PC-3 (cell line): ENCODE measurements at regions not wholly inside any gene's neighbourhood (a gene's known extent, or its start where the extent isn't known, plus 50 kb on each side); places are given as distances from the start of the nearest gene placed in this dataset.

Source experiments
- ATAC-seq: fragments of 200-7000 bp; cut with Tn5 transposase; 2 replicates; pipeline ENCODE4 v1.9.1; 2020; ENCODE audit warnings: mild to moderate bottlenecking, moderate library complexity
- BruUV-seq: library from RNA; stranded (reverse); fragments of 400-500 nt; replicated peaks from 2 replicates; lab custom pipeline; 2021; lab: Mats Ljungman, UMichigan
- CTCF ChIA-PET: fragments of 300-600 bp; sonication (Branson Sonifier 250); formaldehyde crosslinking; loops from one replicate; lab custom pipeline; 2022; ENCODE audit warnings: antibody characterized with exemption; lab: Charles Lee
- POLR2A ChIA-PET: fragments of 300-600 bp; sonication (Branson Sonifier 250); formaldehyde crosslinking; loops from one replicate; lab custom pipeline; 2022; ENCODE audit warnings: antibody characterized with exemption; ENCODE audit not compliant: unreplicated experiment; lab: Charles Lee
- DNase-seq: peaks from one replicate; pipeline ENCODE4 v3.0.0-alpha.2; 2015
- H2AFZ ChIP-seq: fragments of 300-600 bp; sonication (generic); 2 replicates; pipeline ENCODE4 v1.6.0; 2016; ENCODE audit warnings: antibody characterized with exemption, low read length
- H3F3A ChIP-seq: fragments of 300-600 bp; sonication (generic); one replicate; pipeline ENCODE4 v1.6.0; 2017; ENCODE audit warnings: antibody characterized with exemption, low read length, control low read depth, mild to moderate bottlenecking; ENCODE audit not compliant: unreplicated experiment
- H3K27ac ChIP-seq: fragments of 300-600 bp; sonication (generic); 2 replicates; pipeline ENCODE4 v1.5.1; 2016; ENCODE audit warnings: mild to moderate bottlenecking, low read length
- H3K27me3 ChIP-seq: fragments of 300-600 bp; sonication (generic); 2 replicates; pipeline ENCODE4 v1.6.1; 2016; ENCODE audit warnings: low read length, mixed read lengths
- H3K36me3 ChIP-seq: fragments of 300-600 bp; sonication (generic); 2 replicates; pipeline ENCODE4 v1.6.1; 2016; ENCODE audit warnings: low read depth, mixed run types, low read length, mixed read lengths
- H3K4me1 ChIP-seq: fragments of 300-600 bp; sonication (generic); 2 replicates; pipeline ENCODE4 v1.5.1; 2016; ENCODE audit warnings: low read length; ENCODE audit not compliant: insufficient read depth
- H3K4me2 ChIP-seq: fragments of 300-600 bp; sonication (generic); 2 replicates; pipeline ENCODE4 v1.6.0; 2016; ENCODE audit warnings: low read length
- H3K4me3 ChIP-seq: fragments of 300-600 bp; sonication (generic); 2 replicates; pipeline ENCODE4 v1.5.1; 2016; ENCODE audit warnings: mild to moderate bottlenecking, low read length, mixed read lengths
- H3K79me2 ChIP-seq: fragments of 300-600 bp; sonication (generic); 2 replicates; pipeline ENCODE4 v1.6.1; 2017; ENCODE audit warnings: low read length, mixed read lengths
- H3K9ac ChIP-seq: fragments of 300-600 bp; sonication (generic); 2 replicates; pipeline ENCODE4 v1.6.0; 2016; ENCODE audit warnings: mild to moderate bottlenecking, low read length
- H3K9me2 ChIP-seq: fragments of 300-600 bp; sonication (generic); replicated peaks from 2 replicates; pipeline ENCODE4 v1.6.1; 2016; ENCODE audit warnings: mixed run types, low read length, mixed read lengths
- H3K9me3 ChIP-seq: fragments of 300-600 bp; sonication (generic); 2 replicates; pipeline ENCODE4 v1.6.1; 2016; ENCODE audit warnings: low read length, mixed read lengths
- H4K20me1 ChIP-seq: fragments of 300-600 bp; sonication (generic); 2 replicates; pipeline ENCODE4 v1.6.1; 2016; ENCODE audit warnings: low read length, mixed read lengths
- EZH2 ChIP-seq: fragments of 300-600 bp; sonication (generic); IDR thresholded peaks from one replicate; pipeline ENCODE4 v1.6.1; 2017; ENCODE audit warnings: antibody characterized with exemption, mild to moderate bottlenecking, low read length; ENCODE audit not compliant: unreplicated experiment
- EZH2phosphoT487 ChIP-seq: fragments of 300-600 bp; sonication (generic); IDR thresholded peaks from 2 replicates; pipeline ENCODE4 v1.6.1; 2018; ENCODE audit warnings: mild to moderate bottlenecking, antibody characterized with exemption, low read length, borderline replicate concordance
- intact Hi-C: fragments of 100-400 bp; cut with micrococcal nuclease; formaldehyde crosslinking; loops from 2 replicates; pipeline ENCODE4 v1.9.0; 2023
- TF ChIP-seq, protein P1 (sequence below): fragments of 300-600 bp; sonication (generic); conservative IDR thresholded peaks from 2 replicates; pipeline ENCODE4 v1.5.1; 2017; ENCODE audit warnings: antibody characterized with exemption, low read depth, mild to moderate bottlenecking, low read length

GRCh38 chr11:45481026-45481425 lies 184.4 kb downstream of the CHST1 start:
- H3K4me3 ChIP-seq = no peak overlapping the region
- no peak for TF ChIP-seq EZH2phosphoT487
- TF ChIP-seq EZH2 = no peak
- TF ChIP-seq, protein P1, sequence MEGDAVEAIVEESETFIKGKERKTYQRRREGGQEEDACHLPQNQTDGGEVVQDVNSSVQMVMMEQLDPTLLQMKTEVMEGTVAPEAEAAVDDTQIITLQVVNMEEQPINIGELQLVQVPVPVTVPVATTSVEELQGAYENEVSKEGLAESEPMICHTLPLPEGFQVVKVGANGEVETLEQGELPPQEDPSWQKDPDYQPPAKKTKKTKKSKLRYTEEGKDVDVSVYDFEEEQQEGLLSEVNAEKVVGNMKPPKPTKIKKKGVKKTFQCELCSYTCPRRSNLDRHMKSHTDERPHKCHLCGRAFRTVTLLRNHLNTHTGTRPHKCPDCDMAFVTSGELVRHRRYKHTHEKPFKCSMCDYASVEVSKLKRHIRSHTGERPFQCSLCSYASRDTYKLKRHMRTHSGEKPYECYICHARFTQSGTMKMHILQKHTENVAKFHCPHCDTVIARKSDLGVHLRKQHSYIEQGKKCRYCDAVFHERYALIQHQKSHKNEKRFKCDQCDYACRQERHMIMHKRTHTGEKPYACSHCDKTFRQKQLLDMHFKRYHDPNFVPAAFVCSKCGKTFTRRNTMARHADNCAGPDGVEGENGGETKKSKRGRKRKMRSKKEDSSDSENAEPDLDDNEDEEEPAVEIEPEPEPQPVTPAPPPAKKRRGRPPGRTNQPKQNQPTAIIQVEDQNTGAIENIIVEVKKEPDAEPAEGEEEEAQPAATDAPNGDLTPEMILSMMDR = no peak
- no TSS peak for BruUV-seq
- no peak overlapping the region for H3K27ac ChIP-seq
- H2AFZ ChIP-seq = no peak overlapping the region
- no peaks in the 10 kb centered on the region for H4K20me1 ChIP-seq
- ATAC-seq = no peak
- H3F3A ChIP-seq = no peaks in the 10 kb centered on the region
- H3K4me2 ChIP-seq = no peak overlapping the region
- H3K9me3 ChIP-seq = no peaks in the 10 kb centered on the region
- no peak overlapping the region for H3K9ac ChIP-seq
- peaks cover 36% of the 10 kb centered on the region for H3K27me3 ChIP-seq
- ChIA-PET CTCF (no interaction called here), POLR2A (no interaction called here)
- no peaks in the 10 kb centered on the region for H3K36me3 ChIP-seq
- no peaks in the 10 kb centered on the region for H3K9me2 ChIP-seq
- H3K79me2 ChIP-seq = no peaks in the 10 kb centered on the region
- intact Hi-C loops = no loop called here
- H3K4me1 ChIP-seq = no peaks in the 10 kb centered on the region
- DNase-seq = no peak

GRCh38 chr11:45477588-45477987 lies 187.8 kb downstream of the CHST1 start:
- Histone ChIP-seq H3K4me2 (no peak overlapping the region), H3K4me3 (no peak overlapping the region), H3K79me2 (no peaks in the 10 kb centered on the region), H3K9ac (no peak overlapping the region), H3K36me3 (no peaks in the 10 kb centered on the region), H3K9me3 (no peaks in the 10 kb centered on the region), H2AFZ (no peak overlapping the region), H3K27me3 (peaks cover 35% of the 10 kb centered on the region), H3K9me2 (no peaks in the 10 kb centered on the region), H3F3A (no peaks in the 10 kb centered on the region), H4K20me1 (no peaks in the 10 kb centered on the region), H3K4me1 (no peaks in the 10 kb centered on the region), H3K27ac (no peak overlapping the region)
- ATAC-seq (no peak), DNase-seq (no peak)
- intact Hi-C loops = no loop called here
- TF ChIP-seq, protein P1 = no peak
- no peak for TF ChIP-seq EZH2
- TF ChIP-seq EZH2phosphoT487 = no peak
- POLR2A ChIA-PET = no interaction called here
- CTCF ChIA-PET = no interaction called here
- BruUV-seq = no TSS peak

DNA sequence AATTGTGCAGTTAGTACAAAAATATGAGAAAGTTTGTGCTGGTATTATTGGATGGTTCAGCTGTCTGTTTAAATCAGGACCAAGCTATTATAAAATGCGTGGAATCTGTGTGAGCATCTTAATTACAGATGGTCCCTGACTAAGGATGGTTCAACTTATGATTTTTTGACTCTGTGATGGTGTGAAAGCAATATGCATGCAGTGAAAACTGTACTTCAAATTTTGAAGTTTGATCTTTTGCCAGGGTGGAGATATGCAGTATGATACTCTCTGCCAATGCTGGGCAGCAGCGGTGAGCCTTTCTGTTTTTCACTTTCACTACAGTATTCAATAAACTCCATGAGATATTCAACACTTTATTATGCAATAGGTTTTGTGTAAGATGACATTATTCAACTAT lies 189.3 kb downstream of the CHST1 start:
- H2AFZ ChIP-seq = no peak overlapping the region
- no peaks in the 10 kb centered on the region for H3K9me3 ChIP-seq
- no peak overlapping the region for H3K27ac ChIP-seq
- H3K36me3 ChIP-seq = no peaks in the 10 kb centered on the region
- TF ChIP-seq EZH2 (no peak), EZH2phosphoT487 (no peak)
- TF ChIP-seq, protein P1 = no peak
- no peak overlapping the region for H3K9ac ChIP-seq
- no peak overlapping the region for H3K4me3 ChIP-seq
- intact Hi-C loops = no loop called here
- POLR2A ChIA-PET = no interaction called here
- DNase-seq (no peak), ATAC-seq (no peak)
- H3K9me2 ChIP-seq = no peaks in the 10 kb centered on the region
- H3F3A ChIP-seq = no peaks in the 10 kb centered on the region
- no TSS peak for BruUV-seq
- H3K27me3 ChIP-seq = peaks cover 36% of the 10 kb centered on the region
- no peak overlapping the region for H3K4me2 ChIP-seq
- no peaks in the 10 kb centered on the region for H3K4me1 ChIP-seq
- CTCF ChIA-PET = no interaction called here
- H4K20me1 ChIP-seq = no peaks in the 10 kb centered on the region
- no peaks in the 10 kb centered on the region for H3K79me2 ChIP-seq
